Esophagus squamous epithelium (tissue), 4 donors: ENCODE measurements at regions not wholly inside any gene's neighbourhood (a gene's known extent, or its start where the extent isn't known, plus 50 kb on each side); places are given as distances from the start of the nearest gene placed in this dataset.

Source experiments
- POLR2A ChIP-seq, 4 donors: fragments of 450-650 bp; IDR thresholded peaks; one replicate each; pipeline ENCODE4 v1.6.1; 2017; ENCODE audit warnings: antibody characterized with exemption in 4 of 4, mild to moderate bottlenecking in 4 of 4, moderate library complexity in 3 of 4
- TF ChIP-seq, protein P1 (sequence below), 6 experiments: fragments of 450-650 bp in 4 of 6; fragments of 200-600 bp in 2 of 6; sonication (generic) in 2 of 6; IDR thresholded peaks; one replicate each; pipeline ENCODE4 v1.5.1; 2016 to 2019; ENCODE audit warnings: antibody characterized with exemption in 6 of 6, mild to moderate bottlenecking in 4 of 6, moderate library complexity in 4 of 6

DNA sequence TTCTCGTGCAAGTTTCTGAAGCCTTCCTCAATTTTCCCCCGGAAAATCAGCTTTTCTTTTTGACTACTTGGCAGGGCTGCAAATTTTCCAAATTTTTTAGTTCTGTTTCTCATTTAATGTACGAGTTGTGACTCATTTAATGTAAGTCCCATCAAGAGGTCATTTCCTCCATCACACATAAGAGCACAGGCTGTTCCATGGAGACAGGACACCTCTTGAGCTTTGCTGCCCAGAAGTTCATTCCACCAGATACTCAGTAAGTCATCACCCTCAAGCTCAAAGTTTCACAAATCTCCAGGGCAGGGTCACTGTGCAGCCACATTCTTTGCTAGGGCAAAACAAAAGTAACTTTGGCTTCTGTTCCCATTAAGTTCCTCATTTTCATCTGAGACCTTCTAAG lies 101.5 kb upstream of the TEKT4 start:
- TF ChIP-seq POLR2A (IDR thresholded peaks at IDR 0.05), result no peak
- TF ChIP-seq, protein P1, sequence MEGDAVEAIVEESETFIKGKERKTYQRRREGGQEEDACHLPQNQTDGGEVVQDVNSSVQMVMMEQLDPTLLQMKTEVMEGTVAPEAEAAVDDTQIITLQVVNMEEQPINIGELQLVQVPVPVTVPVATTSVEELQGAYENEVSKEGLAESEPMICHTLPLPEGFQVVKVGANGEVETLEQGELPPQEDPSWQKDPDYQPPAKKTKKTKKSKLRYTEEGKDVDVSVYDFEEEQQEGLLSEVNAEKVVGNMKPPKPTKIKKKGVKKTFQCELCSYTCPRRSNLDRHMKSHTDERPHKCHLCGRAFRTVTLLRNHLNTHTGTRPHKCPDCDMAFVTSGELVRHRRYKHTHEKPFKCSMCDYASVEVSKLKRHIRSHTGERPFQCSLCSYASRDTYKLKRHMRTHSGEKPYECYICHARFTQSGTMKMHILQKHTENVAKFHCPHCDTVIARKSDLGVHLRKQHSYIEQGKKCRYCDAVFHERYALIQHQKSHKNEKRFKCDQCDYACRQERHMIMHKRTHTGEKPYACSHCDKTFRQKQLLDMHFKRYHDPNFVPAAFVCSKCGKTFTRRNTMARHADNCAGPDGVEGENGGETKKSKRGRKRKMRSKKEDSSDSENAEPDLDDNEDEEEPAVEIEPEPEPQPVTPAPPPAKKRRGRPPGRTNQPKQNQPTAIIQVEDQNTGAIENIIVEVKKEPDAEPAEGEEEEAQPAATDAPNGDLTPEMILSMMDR (IDR thresholded peaks at IDR 0.05), result no peak
